HepG2 (cell line): ENCODE measurements at regions not wholly inside any gene's neighbourhood (a gene's known extent, or its start where the extent isn't known, plus 50 kb on each side); places are given as distances from the start of the nearest gene placed in this dataset.

Experiments used
- ATM ChIP-seq: fragments of 450-650 bp; IDR thresholded peaks from 2 replicates; pipeline ENCODE4 v1.7.1; 2017; ENCODE audit warnings: mild to moderate bottlenecking, borderline replicate concordance
- ATRX ChIP-seq: sonication (generic); formaldehyde crosslinking; IDR thresholded peaks from 2 replicates; pipeline ENCODE4 v1.4.0; 2020; ENCODE audit warnings: missing genetic modification reagents, borderline replicate concordance
- CENPX ChIP-seq: sonication (generic); formaldehyde crosslinking; IDR thresholded peaks from 2 replicates; pipeline ENCODE4 v1.9.0; 2021; ENCODE audit warnings: mild to moderate bottlenecking, missing genetic modification reagents, moderate library complexity
- ELK4 ChIP-seq: sonication (generic); formaldehyde crosslinking; IDR thresholded peaks from 2 replicates; pipeline ENCODE4 v1.9.0; 2021; ENCODE audit warnings: missing genetic modification reagents, borderline replicate concordance
- ETS1 ChIP-seq: sonication (generic); formaldehyde crosslinking; IDR thresholded peaks from 2 replicates; pipeline ENCODE4 v1.4.0; 2020; ENCODE audit warnings: missing genetic modification reagents
- FOXO1 ChIP-seq: sonication (generic); formaldehyde crosslinking; IDR thresholded peaks from 2 replicates; pipeline ENCODE4 v1.4.0; 2020; ENCODE audit warnings: missing genetic modification reagents
- HBP1 ChIP-seq: IDR thresholded peaks from 2 replicates; pipeline ENCODE4 v1.6.1; 2016; ENCODE audit warnings: low read depth, control low read depth
- HNRNPK ChIP-seq: fragments of 200-400 bp; formaldehyde crosslinking; IDR thresholded peaks from 2 replicates; pipeline ENCODE4 v1.6.1; 2018; ENCODE audit warnings: low read length, low read depth, moderate library complexity, mild to moderate bottlenecking; ENCODE audit not compliant: poor library complexity, severe bottlenecking
- HOXA9 ChIP-seq: sonication (generic); formaldehyde crosslinking; IDR thresholded peaks from 2 replicates; pipeline ENCODE4 v1.8.1; 2022; ENCODE audit warnings: missing genetic modification reagents, mild to moderate bottlenecking, moderate library complexity, borderline replicate concordance
- KLF15 ChIP-seq: sonication (generic); formaldehyde crosslinking; IDR thresholded peaks from 2 replicates; pipeline ENCODE4 v1.8.1; 2023; ENCODE audit warnings: borderline replicate concordance, mild to moderate bottlenecking, inconsistent platforms, missing genetic modification reagents, mixed read lengths
- MAFK ChIP-seq, 2 experiments: IDR thresholded peaks in 1 of 2; conservative IDR thresholded peaks in 1 of 2; 2 replicates each; pipeline ENCODE4 v1.6.1; 2011; ENCODE audit warnings: improper control_type of control experiment in 2 of 2, low read length in 2 of 2
- MYC ChIP-seq: sonication (generic); formaldehyde crosslinking; IDR thresholded peaks from 2 replicates; pipeline ENCODE4 v1.9.0; 2021; ENCODE audit warnings: missing genetic modification reagents, borderline replicate concordance
- NR0B2 ChIP-seq: sonication (generic); formaldehyde crosslinking; IDR thresholded peaks from 2 replicates; pipeline ENCODE4 v1.4.0; 2020; ENCODE audit warnings: mild to moderate bottlenecking, missing genetic modification reagents
- NR3C1 ChIP-seq: sonication (generic); formaldehyde crosslinking; IDR thresholded peaks from 2 replicates; pipeline ENCODE4 v1.4.0; 2020; ENCODE audit warnings: missing genetic modification reagents
- RFX1 ChIP-seq: fragments of 450-650 bp; IDR thresholded peaks from 2 replicates; pipeline ENCODE4 v1.6.1; 2017
- TIGD3 ChIP-seq: sonication (generic); formaldehyde crosslinking; IDR thresholded peaks from 2 replicates; pipeline ENCODE4 v1.5.1; 2020; ENCODE audit warnings: mild to moderate bottlenecking, missing genetic modification reagents, borderline replicate concordance
- U2AF1 ChIP-seq: fragments of 200-400 bp; formaldehyde crosslinking; optimal IDR thresholded peaks from 2 replicates; pipeline ENCODE3; 2017; ENCODE audit warnings: mild to moderate bottlenecking, low read depth, low read length
- ZBTB3 ChIP-seq: sonication (generic); formaldehyde crosslinking; IDR thresholded peaks from 2 replicates; pipeline ENCODE4 v1.4.0; 2020; ENCODE audit warnings: low read depth, mild to moderate bottlenecking, moderate library complexity, missing genetic modification reagents, borderline replicate concordance
- ZBTB38 ChIP-seq: sonication (generic); formaldehyde crosslinking; IDR thresholded peaks from 2 replicates; pipeline ENCODE4 v1.5.1; 2020; ENCODE audit warnings: mild to moderate bottlenecking, missing genetic modification reagents
- ZFP1 ChIP-seq: IDR thresholded peaks from 2 replicates; pipeline ENCODE4 v1.6.1; 2016
- ZFP36 ChIP-seq: fragments of 150-350 bp; IDR thresholded peaks from 2 replicates; pipeline ENCODE4 v1.6.1; 2018; ENCODE audit warnings: borderline replicate concordance, low read length, low read depth; ENCODE audit not compliant: partially characterized antibody
- ZMYM4 ChIP-seq: sonication (generic); formaldehyde crosslinking; IDR thresholded peaks from 2 replicates; pipeline ENCODE4 v1.8.1; 2023; ENCODE audit warnings: mild to moderate bottlenecking, missing genetic modification reagents
- ZNF292 ChIP-seq: sonication (generic); formaldehyde crosslinking; IDR thresholded peaks from 2 replicates; pipeline ENCODE4 v1.8.1; 2022; ENCODE audit warnings: mild to moderate bottlenecking, low read depth, missing genetic modification reagents, borderline replicate concordance
- ZNF510 ChIP-seq: sonication (generic); formaldehyde crosslinking; IDR thresholded peaks from 2 replicates; pipeline ENCODE4 v1.4.0; 2020; ENCODE audit warnings: low read depth, mild to moderate bottlenecking, missing genetic modification reagents
- ZNF530 ChIP-seq: sonication (generic); formaldehyde crosslinking; IDR thresholded peaks from 2 replicates; pipeline ENCODE4 v1.5.0; 2020; ENCODE audit warnings: low read depth, mild to moderate bottlenecking, missing genetic modification reagents
- ZNF660 ChIP-seq: sonication (generic); formaldehyde crosslinking; IDR thresholded peaks from 2 replicates; pipeline ENCODE4 v1.5.1; 2020; ENCODE audit warnings: mild to moderate bottlenecking, low read depth, missing genetic modification reagents, borderline replicate concordance

- TF ChIP-seq ZNF660 (CRISPR knock-in tag), result no peak
- no peak for TF ChIP-seq ATM
- no peak for TF ChIP-seq ZFP36
- TF ChIP-seq MYC (CRISPR knock-in tag), result peak; percentile 79; the same call in 1 of the 2 replicates
- TF ChIP-seq ZMYM4 (CRISPR knock-in tag), result peak; percentile 78
- TF ChIP-seq HOXA9 (CRISPR knock-in tag), result no peak
- TF ChIP-seq MAFK (conservative IDR thresholded peaks at IDR 0.05 in 1 of 2, IDR thresholded peaks at IDR 0.05 in 1 of 2; ENCODE audit: low read length in 2 of 2), result peak; percentile 34 to 43; a peak in 2 of 4 replicates
- TF ChIP-seq RFX1, result no peak
- TF ChIP-seq ATRX (CRISPR knock-in tag), result no peak
- no peak for TF ChIP-seq ZBTB3
- peak; percentile 58 for TF ChIP-seq ZFP1
- TF ChIP-seq NR0B2 (CRISPR knock-in tag), result no peak
- TF ChIP-seq NR3C1 (CRISPR knock-in tag), result no peak
- TF ChIP-seq TIGD3, result no peak
- peak; percentile 97 for TF ChIP-seq FOXO1 (CRISPR knock-in tag)
- TF ChIP-seq HBP1 (CRISPR knock-in tag), result peak; percentile 61; the same call in 1 of the 2 replicates
- TF ChIP-seq KLF15 (CRISPR knock-in tag), result no peak
- peak; percentile 87 for TF ChIP-seq ZNF292 (CRISPR knock-in tag)
- no peak; the same call in 1 of the 2 replicates for TF ChIP-seq ZBTB38 (CRISPR knock-in tag)
- no peak for TF ChIP-seq ZNF510 (CRISPR knock-in tag)
- TF ChIP-seq ZNF530 (CRISPR knock-in tag), result no peak
- TF ChIP-seq ETS1 (CRISPR knock-in tag), result no peak
- no peak for TF ChIP-seq CENPX (CRISPR knock-in tag)
- TF ChIP-seq HNRNPK, result no peak
- TF ChIP-seq ELK4, result no peak
- TF ChIP-seq U2AF1, result no peak
Observed at GRCh38 chr3:42032693-42033349, 58.3 kb upstream of the TRAK1 start (continued).
